BJ (cell line): ENCODE measurements at regions not wholly inside any gene's neighbourhood (a gene's known extent, or its start where the extent isn't known, plus 50 kb on each side); places are given as distances from the start of the nearest gene placed in this dataset.

Experiments used
- CTCF ChIA-PET: fragments of 350-600 bp; formaldehyde crosslinking; extraction: SDS; loops from one replicate; lab custom pipeline; 2021; ENCODE audit warnings: antibody characterized with exemption, inconsistent platforms; lab: Yijun Ruan, JAX
- POLR2A ChIA-PET: fragments of 300-600 bp; sonication (Branson Sonifier 250); formaldehyde crosslinking; extraction: SDS; loops from one replicate; lab custom pipeline; 2021; ENCODE audit warnings: antibody characterized with exemption; lab: Charles Lee
- DNase-seq: peaks from one replicate; pipeline ENCODE4 v3.0.0-alpha.2; 2011; ENCODE audit warnings: low read depth
- H3K27me3 ChIP-seq: 2 replicates; pipeline ENCODE4 v1.6.0; 2011; ENCODE audit warnings: low read length; ENCODE audit not compliant: control insufficient read depth, insufficient read depth
- H3K36me3 ChIP-seq: 2 replicates; pipeline ENCODE4 v1.5.1; 2011; ENCODE audit warnings: low read length; ENCODE audit not compliant: control insufficient read depth, insufficient read depth
- H3K4me3 ChIP-seq: 2 replicates; pipeline ENCODE4 v1.5.1; 2011; ENCODE audit warnings: low read depth, mild to moderate bottlenecking, control low read depth, low read length
- CTCF ChIP-seq: IDR thresholded peaks from 2 replicates; pipeline ENCODE4 v1.5.1; 2011; ENCODE audit warnings: low read depth, mild to moderate bottlenecking, control low read depth, inconsistent platforms, low read length, moderate library complexity; ENCODE audit not compliant: insufficient read depth

DNA sequence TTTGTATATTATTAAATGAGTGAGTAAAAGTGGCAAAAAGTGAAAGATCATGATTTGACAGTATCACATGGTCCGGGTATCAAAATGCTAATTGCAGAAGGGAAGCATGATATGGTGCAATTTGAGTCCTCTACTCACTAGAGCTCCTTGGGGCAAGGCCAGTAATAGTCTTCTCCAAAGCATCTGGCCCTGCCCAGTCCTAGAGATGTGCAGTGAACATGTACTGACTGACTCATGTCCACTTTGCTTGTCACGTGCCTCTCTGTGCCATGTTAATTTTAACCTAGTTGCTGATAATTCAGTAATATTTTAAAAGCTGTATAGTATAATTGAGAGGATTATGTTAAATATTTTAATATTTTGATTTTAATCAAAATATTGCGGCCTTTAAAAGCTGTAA lies 54.6 kb upstream of the TENM3 start:
- ChIA-PET POLR2A (no interaction called here), CTCF (interaction anchor here (1.1 kb wide), 1 partner anchor 18 kb away, joined by 3 read pairs; no protein-coding TSS in a partner anchor)
- Histone ChIP-seq H3K4me3 (no peak overlapping the region), H3K36me3 (no peaks in the 10 kb centered on the region), H3K27me3 (no peaks in the 10 kb centered on the region)
- no peak for DNase-seq
- TF ChIP-seq CTCF, result no peak

DNA sequence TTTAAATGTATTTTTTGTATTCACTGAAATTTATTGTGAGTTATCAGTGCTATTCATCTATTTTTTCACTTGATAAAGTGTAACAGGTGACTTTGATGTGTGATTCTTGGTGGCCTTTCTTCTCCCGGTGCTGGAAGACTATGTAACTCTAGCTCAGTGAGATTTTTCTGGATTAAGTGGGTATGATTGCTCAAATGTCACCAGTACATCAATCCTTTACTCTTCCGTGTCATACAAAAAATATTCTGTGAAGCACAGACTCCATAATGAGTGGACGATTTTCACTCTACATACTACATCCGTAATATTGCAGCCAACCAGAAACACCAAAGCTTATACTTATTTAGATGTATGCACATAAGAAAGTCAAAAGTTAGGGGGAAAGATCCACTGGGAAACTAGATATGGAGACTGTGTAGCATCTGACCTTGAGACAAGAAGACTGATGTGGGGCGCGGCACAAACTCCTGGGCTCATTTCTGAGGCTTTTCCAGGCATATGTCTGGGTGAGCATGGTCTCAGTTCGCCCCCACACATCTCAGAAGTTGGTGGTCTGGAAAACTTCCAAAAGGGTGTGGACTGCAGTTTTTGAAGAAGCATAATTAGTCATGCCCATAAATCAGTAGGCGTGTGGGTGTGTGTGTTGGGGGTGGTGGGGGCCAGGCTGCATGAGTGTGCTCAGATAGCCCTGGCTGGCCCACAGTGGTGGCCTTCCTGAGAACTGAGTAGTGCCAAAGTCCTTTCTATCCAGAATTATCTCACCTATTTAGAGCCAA lies 53.9 kb upstream of the TENM3 start:
- DNase-seq, result peak; percentile 65
- H3K36me3 ChIP-seq, result no peaks in the 10 kb centered on the region
- CTCF ChIA-PET, result interaction anchor here (1.1 kb wide), 1 partner anchor 18 kb away, joined by 3 read pairs; no protein-coding TSS in a partner anchor
- H3K4me3 ChIP-seq, result no peak overlapping the region
- H3K27me3 ChIP-seq, result no peaks in the 10 kb centered on the region
- no peak for TF ChIP-seq CTCF
- POLR2A ChIA-PET, result no interaction called here

GRCh38 chr4:182190306-182190705 lies 52.9 kb upstream of the TENM3 start:
- TF ChIP-seq CTCF, result no peak
- ChIA-PET CTCF (no interaction called here), POLR2A (no interaction called here)
- Histone ChIP-seq H3K36me3 (no peaks in the 10 kb centered on the region), H3K27me3 (no peaks in the 10 kb centered on the region), H3K4me3 (no peak overlapping the region)
- DNase-seq, result no peak

GRCh38 chr4:182192511-182193181 lies 50.6 kb upstream of the TENM3 start:
- no peak for TF ChIP-seq CTCF
- Histone ChIP-seq H3K4me3 (no peak overlapping the region), H3K27me3 (no peaks in the 10 kb centered on the region), H3K36me3 (no peaks in the 10 kb centered on the region)
- no peak for DNase-seq
- ChIA-PET CTCF (interaction anchor here (0.7 kb wide), 1 partner anchor 529 kb away, joined by 3 read pairs; no protein-coding TSS in a partner anchor), POLR2A (no interaction called here)

- CTCF ChIA-PET, result no interaction called here
- Histone ChIP-seq H3K4me3 (no peak overlapping the region), H3K27me3 (no peaks in the 10 kb centered on the region), H3K36me3 (no peaks in the 10 kb centered on the region)
- no peak for TF ChIP-seq CTCF
- POLR2A ChIA-PET, result no interaction called here
- DNase-seq, result no peak
Observed at GRCh38 chr4:182193311-182193710, 49.9 kb upstream of the TENM3 start.
